Suprapubic skin (tissue), 4 donors: ENCODE measurements at regions not wholly inside any gene's neighbourhood (a gene's known extent, or its start where the extent isn't known, plus 50 kb on each side); places are given as distances from the start of the nearest gene placed in this dataset.

Experiments
- DNase-seq, 2 donors: peaks; one replicate each; pipeline ENCODE4 v3.0.0-alpha.2; 2019; ENCODE audit warnings: low spot score in 2 of 2
- H3K27ac ChIP-seq: fragments of 200-600 bp; sonication (generic); one replicate; pipeline ENCODE4 v1.5.1; 2019
- H3K27me3 ChIP-seq: fragments of 200-600 bp; sonication (generic); one replicate; pipeline ENCODE4 v1.5.1; 2019
- H3K36me3 ChIP-seq: fragments of 200-600 bp; sonication (generic); one replicate; pipeline ENCODE4 v1.5.1; 2019
- H3K4me1 ChIP-seq: fragments of 200-600 bp; sonication (generic); one replicate; pipeline ENCODE4 v1.5.1; 2019
- H3K4me3 ChIP-seq: fragments of 200-600 bp; sonication (generic); one replicate; pipeline ENCODE4 v1.5.1; 2019; ENCODE audit warnings: mild to moderate bottlenecking
- H3K9me3 ChIP-seq: fragments of 200-600 bp; sonication (generic); one replicate; pipeline ENCODE4 v1.5.1; 2019
- CTCF ChIP-seq, 2 donors: fragments of 200-600 bp in 1 of 2; fragments of 450-650 bp in 1 of 2; sonication (generic) in 1 of 2; IDR thresholded peaks; one replicate each; pipeline ENCODE4 v1.5.1; 2016 to 2019; ENCODE audit warnings: antibody characterized with exemption in 2 of 2, mild to moderate bottlenecking in 1 of 2, moderate library complexity in 1 of 2
- EP300 ChIP-seq: sonication (generic); formaldehyde crosslinking; IDR thresholded peaks from one replicate; pipeline ENCODE4 v1.6.1; 2017; ENCODE audit warnings: antibody characterized with exemption
- POLR2A ChIP-seq, 2 donors: fragments of 450-650 bp; IDR thresholded peaks; one replicate each; pipeline ENCODE4 v1.6.1; 2017; ENCODE audit warnings: antibody characterized with exemption in 2 of 2, mild to moderate bottlenecking in 2 of 2, moderate library complexity in 2 of 2
- POLR2AphosphoS5 ChIP-seq, 3 donors: sonication (generic); formaldehyde crosslinking; IDR thresholded peaks; one replicate each; pipeline ENCODE4 v1.6.1; 2017; ENCODE audit warnings: antibody characterized with exemption in 3 of 3
- WGBS: methylation state at CpG from one replicate; pipeline ENCODE4 v1.1.5; 2018; 5-methylcytosine and 5-hydroxymethylcytosine counted together

DNA sequence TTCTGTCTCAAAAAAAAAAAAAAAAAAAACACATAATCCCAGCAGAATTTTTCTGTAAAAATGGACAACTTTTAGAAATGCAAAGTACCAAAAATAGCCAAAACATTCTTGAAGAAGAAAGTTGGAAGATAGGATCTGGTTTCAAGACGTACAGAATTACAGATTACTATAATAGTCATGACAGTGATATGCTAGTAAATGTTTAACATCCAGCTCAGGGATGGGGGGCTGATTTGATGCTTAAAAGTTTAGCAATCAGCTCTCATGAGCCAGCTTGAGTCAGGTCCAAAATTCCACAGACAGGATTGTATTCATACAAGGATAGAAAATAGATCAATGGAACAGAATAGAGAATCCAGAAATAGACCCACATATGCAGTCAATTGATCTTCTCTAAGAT is 100.5 kb downstream of the CYB561 start:
- no peak for DNase-seq
- WGBS, result 71% methylated on average over 1 of the region's 1 CpG
- H3K9me3 ChIP-seq, result no peaks in the 10 kb centered on the region
- no peaks in the 10 kb centered on the region for H3K4me1 ChIP-seq
- peaks cover 23% of the 10 kb centered on the region for H3K36me3 ChIP-seq
- no peak overlapping the region for H3K4me3 ChIP-seq
- no peak overlapping the region for H3K27ac ChIP-seq
- no peaks in the 10 kb centered on the region for H3K27me3 ChIP-seq
- TF ChIP-seq POLR2A (IDR thresholded peaks at IDR 0.05) (no peak), CTCF (IDR thresholded peaks at IDR 0.05) (no peak), EP300 (no peak), POLR2AphosphoS5 (IDR thresholded peaks at IDR 0.05) (no peak)

GRCh38 chr17:63347475-63347874 is 98.6 kb downstream of the CYB561 start:
- H3K4me3 ChIP-seq, result no peak overlapping the region
- H3K4me1 ChIP-seq, result no peaks in the 10 kb centered on the region
- H3K9me3 ChIP-seq, result no peaks in the 10 kb centered on the region
- H3K36me3 ChIP-seq, result peaks cover 19% of the 10 kb centered on the region
- no peaks in the 10 kb centered on the region for H3K27me3 ChIP-seq
- WGBS, result 93% methylated on average over 2 of the region's 2 CpGs
- no peak overlapping the region for H3K27ac ChIP-seq
- no peak for TF ChIP-seq POLR2AphosphoS5 (IDR thresholded peaks at IDR 0.05)
- TF ChIP-seq EP300, result no peak
- no peak for TF ChIP-seq CTCF (IDR thresholded peaks at IDR 0.05)
- no peak for TF ChIP-seq POLR2A (IDR thresholded peaks at IDR 0.05)
- DNase-seq, result no peak

DNA sequence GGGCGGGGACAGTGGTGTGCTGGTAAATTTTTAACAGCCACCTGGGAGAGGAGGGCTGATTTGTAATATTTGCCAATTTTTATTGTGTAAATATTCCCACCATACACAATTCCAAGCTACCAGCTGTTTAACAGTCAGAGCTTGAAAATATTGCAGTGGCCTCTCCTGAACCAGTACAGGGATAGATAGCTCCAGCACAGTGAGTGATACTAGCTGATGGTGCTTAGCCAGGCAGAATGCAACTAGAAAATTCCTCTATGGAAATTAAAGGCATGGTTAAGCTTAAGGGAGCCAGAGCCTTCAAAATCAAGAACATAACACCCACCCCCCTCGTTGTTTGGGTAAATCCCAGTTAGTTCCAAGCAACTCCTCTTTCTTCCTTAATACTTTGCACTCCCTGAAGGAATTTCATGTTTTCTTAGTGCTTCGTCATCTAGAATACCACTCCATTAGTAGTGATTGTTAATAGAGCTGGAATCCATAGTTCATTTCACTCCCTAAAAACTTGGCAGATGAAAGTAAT is 96.6 kb downstream of the CYB561 start:
- no peaks in the 10 kb centered on the region for H3K27me3 ChIP-seq
- H3K9me3 ChIP-seq, result no peaks in the 10 kb centered on the region
- H3K4me1 ChIP-seq, result no peaks in the 10 kb centered on the region
- TF ChIP-seq POLR2AphosphoS5 (IDR thresholded peaks at IDR 0.05), result no peak
- no peak for TF ChIP-seq CTCF (IDR thresholded peaks at IDR 0.05)
- no peak for TF ChIP-seq POLR2A (IDR thresholded peaks at IDR 0.05)
- TF ChIP-seq EP300, result no peak
- H3K36me3 ChIP-seq, result peaks cover 11% of the 10 kb centered on the region
- H3K4me3 ChIP-seq, result no peak overlapping the region
- 89% methylated on average over 3 of the region's 3 CpGs for WGBS
- H3K27ac ChIP-seq, result no peak overlapping the region
- no peak for DNase-seq

GRCh38 chr17:63350364-63350763 is 95.7 kb downstream of the CYB561 start:
- peaks cover 15% of the 10 kb centered on the region for H3K36me3 ChIP-seq
- H3K27ac ChIP-seq, result no peak overlapping the region
- TF ChIP-seq CTCF (IDR thresholded peaks at IDR 0.05), result no peak
- TF ChIP-seq POLR2AphosphoS5 (IDR thresholded peaks at IDR 0.05), result no peak
- TF ChIP-seq POLR2A (IDR thresholded peaks at IDR 0.05), result no peak
- no peak for TF ChIP-seq EP300
- no peak overlapping the region for H3K4me3 ChIP-seq
- no peak for DNase-seq
- H3K9me3 ChIP-seq, result no peaks in the 10 kb centered on the region
- no peaks in the 10 kb centered on the region for H3K4me1 ChIP-seq
- WGBS, result 87% methylated on average over 4 of the region's 4 CpGs
- no peaks in the 10 kb centered on the region for H3K27me3 ChIP-seq

GRCh38 chr17:63354256-63354655 is 91.8 kb downstream of the CYB561 start:
- Histone ChIP-seq H3K27me3 (no peaks in the 10 kb centered on the region), H3K36me3 (peaks cover 8% of the 10 kb centered on the region), H3K9me3 (no peaks in the 10 kb centered on the region), H3K27ac (no peak overlapping the region), H3K4me1 (peaks cover 17% of the 10 kb centered on the region), H3K4me3 (no peak overlapping the region)
- DNase-seq, result no peak
- WGBS, result 82% methylated on average over 4 of the region's 4 CpGs
- no peak for TF ChIP-seq POLR2A (IDR thresholded peaks at IDR 0.05)

GRCh38 chr17:63356337-63356757 is 89.8 kb downstream of the CYB561 start:
- Histone ChIP-seq H3K27ac (peak overlapping the region; percentile 46), H3K36me3 (peaks cover 7% of the 10 kb centered on the region)
- no peak for DNase-seq

More at GRCh38 chr17:63356337-63356757, 89.8 kb downstream of the CYB561 start:
- TF ChIP-seq POLR2AphosphoS5 (IDR thresholded peaks at IDR 0.05), result no peak
- TF ChIP-seq CTCF (IDR thresholded peaks at IDR 0.05), result no peak
- TF ChIP-seq POLR2A (IDR thresholded peaks at IDR 0.05), result no peak
- no peak for TF ChIP-seq EP300
- Histone ChIP-seq H3K4me3 (no peak overlapping the region), H3K4me1 (peaks cover 17% of the 10 kb centered on the region), H3K27me3 (no peaks in the 10 kb centered on the region), H3K9me3 (no peaks in the 10 kb centered on the region)
- WGBS, result 23% methylated on average over 1 of the region's 1 CpG
